Endothelial cell of umbilical vein (primary cell): ENCODE measurements at regions not wholly inside any gene's neighbourhood (a gene's known extent, or its start where the extent isn't known, plus 50 kb on each side); places are given as distances from the start of the nearest gene placed in this dataset.

ENCODE experiments used
- BruUV-seq: library from RNA; stranded (reverse); fragments of 400-500 nt; replicated peaks from 2 replicates; lab custom pipeline; 2021; lab: Mats Ljungman, UMichigan
- CTCF ChIA-PET: fragments of 300-600, 350-600 bp; sonication (Branson Sonifier 250); formaldehyde crosslinking; loops from one replicate; lab custom pipeline; 2021; ENCODE audit warnings: antibody characterized with exemption, inconsistent platforms; lab: Charles Lee
- POLR2A ChIA-PET: fragments of 300-600, 350-600 bp; sonication (Branson Sonifier 250); formaldehyde crosslinking; loops from one replicate; lab custom pipeline; 2021; ENCODE audit warnings: antibody characterized with exemption, inconsistent platforms; lab: Charles Lee
- DNase-seq: peaks from one replicate; pipeline ENCODE4 v3.0.0-alpha.2; 2011; ENCODE audit warnings: low read depth, low spot score
- FAIRE-seq: peaks from 2 replicates; lab custom pipeline; 2011; peaks lifted over from hg19 to GRCh38; lab: Jason Lieb, UNC
- H2AFZ ChIP-seq: 2 replicates; pipeline ENCODE4 v1.6.0; 2012; ENCODE audit warnings: low read depth, low read length, control low read depth, inconsistent platforms
- H3K27ac ChIP-seq: 2 replicates; pipeline ENCODE4 v1.5.1; 2011; ENCODE audit warnings: low read depth, mild to moderate bottlenecking, control low read depth, low read length, moderate library complexity; ENCODE audit not compliant: insufficient read depth
- H3K27me3 ChIP-seq, 2 experiments: 2 replicates each; pipeline versions ENCODE4 v1.6.0 to v1.6.1; 2011; ENCODE audit warnings: low read length in 2 of 2, mixed read lengths in 1 of 2; ENCODE audit not compliant: control insufficient read depth in 2 of 2, insufficient read depth in 2 of 2
- H3K36me3 ChIP-seq, 2 experiments: 2 replicates in 1 of 2; 3 replicates in 1 of 2; pipeline ENCODE4 v1.5.1; 2011; ENCODE audit warnings: low read length in 2 of 2, mild to moderate bottlenecking in 1 of 2, moderate library complexity in 1 of 2; ENCODE audit not compliant: control insufficient read depth in 2 of 2, insufficient read depth in 2 of 2; ENCODE audit errors: extremely low read depth in 1 of 2
- H3K4me1 ChIP-seq: 3 replicates; pipeline ENCODE4 v1.5.1; 2011; ENCODE audit warnings: mild to moderate bottlenecking, low read length; ENCODE audit not compliant: control insufficient read depth, insufficient read depth; ENCODE audit errors: extremely low read depth
- H3K4me2 ChIP-seq: 2 replicates; pipeline ENCODE4 v1.6.1; 2011; ENCODE audit warnings: low read length, control low read depth, mixed read lengths; ENCODE audit not compliant: insufficient read depth
- H3K4me3 ChIP-seq, 3 experiments: fragments of 200-600 bp in 1 of 3; sonication (generic), shearing (Covaris generic) in 1 of 3; replicated peaks in 1 of 3; 2 replicates each; pipeline ENCODE4 v1.5.1; 2011 to 2016; ENCODE audit warnings: control low read depth in 3 of 3, low read length in 3 of 3, mild to moderate bottlenecking in 2 of 3, inconsistent platforms in 1 of 3, low read depth in 1 of 3, moderate library complexity in 1 of 3; ENCODE audit not compliant: insufficient read depth in 1 of 3
- H3K79me2 ChIP-seq: 2 replicates; pipeline ENCODE4 v1.6.0; 2012; ENCODE audit warnings: low read length, inconsistent platforms; ENCODE audit not compliant: control insufficient read depth, insufficient read depth
- H3K9ac ChIP-seq: replicated peaks from 2 replicates; pipeline ENCODE3; 2011; ENCODE audit warnings: low read length, control low read depth; ENCODE audit not compliant: insufficient read depth; ENCODE audit errors: extremely low read depth
- H3K9me1 ChIP-seq: replicated peaks from 3 replicates; pipeline ENCODE4 v1.6.0; 2011; ENCODE audit warnings: mild to moderate bottlenecking, low read length; ENCODE audit not compliant: control insufficient read depth, insufficient read depth; ENCODE audit errors: extremely low read depth
- H3K9me3 ChIP-seq: replicated peaks from 2 replicates; pipeline ENCODE4 v1.5.1; 2012; ENCODE audit warnings: low read length, inconsistent platforms; ENCODE audit not compliant: control insufficient read depth, insufficient read depth
- H4K20me1 ChIP-seq: replicated peaks from 2 replicates; pipeline ENCODE3; 2011; ENCODE audit warnings: mild to moderate bottlenecking, low read length; ENCODE audit not compliant: control insufficient read depth, insufficient read depth; ENCODE audit errors: extremely low read depth
- CTCF ChIP-seq, 2 donors: IDR thresholded peaks; 1 replicate in 1 of 2; 2 replicates in 1 of 2; pipeline ENCODE4 v1.5.1; 2011; ENCODE audit warnings: low read length in 2 of 2, mild to moderate bottlenecking in 2 of 2, moderate library complexity in 2 of 2, control low read depth in 1 of 2, inconsistent platforms in 1 of 2, low read depth in 1 of 2; ENCODE audit not compliant: insufficient read depth in 1 of 2; ENCODE audit errors: extremely low read depth in 1 of 2
- EZH2 ChIP-seq: IDR thresholded peaks from 2 replicates; pipeline ENCODE4 v1.6.1; 2012; ENCODE audit warnings: borderline replicate concordance, low read depth, mild to moderate bottlenecking, moderate library complexity, low read length, inconsistent platforms; ENCODE audit not compliant: severe bottlenecking
- FOS ChIP-seq: IDR thresholded peaks from 2 replicates; pipeline ENCODE4 v1.6.1; 2011; ENCODE audit warnings: mild to moderate bottlenecking, low read length, moderate library complexity, borderline replicate concordance; ENCODE audit not compliant: insufficient read depth
- GATA2 ChIP-seq: IDR thresholded peaks from 2 replicates; pipeline ENCODE4 v1.7.0; 2011; ENCODE audit warnings: low read depth, mild to moderate bottlenecking, moderate library complexity, mixed read lengths, low read length; ENCODE audit not compliant: insufficient read length, insufficient read depth
- JUN ChIP-seq: IDR thresholded peaks from 2 replicates; pipeline ENCODE4 v1.6.1; 2011; ENCODE audit warnings: borderline replicate concordance, low read depth; ENCODE audit not compliant: insufficient read length, insufficient read depth
- MAX ChIP-seq: IDR thresholded peaks from 2 replicates; pipeline ENCODE4 v1.6.1; 2011; ENCODE audit not compliant: insufficient read depth, insufficient read length
- MYC ChIP-seq: IDR thresholded peaks from one replicate; pipeline ENCODE4 v1.6.1; 2011; ENCODE audit warnings: mild to moderate bottlenecking, low read depth, low read length
- POLR2A ChIP-seq: IDR thresholded peaks from 2 replicates; pipeline ENCODE4 v1.6.1; 2012; ENCODE audit warnings: low read depth, mild to moderate bottlenecking, control low read depth, low read length
- POLR2AphosphoS5 ChIP-seq: IDR thresholded peaks from 2 replicates; pipeline ENCODE4 v1.6.1; 2012; ENCODE audit warnings: low read depth, mild to moderate bottlenecking, control low read depth, low read length, moderate library complexity; ENCODE audit not compliant: insufficient read depth
- dilution Hi-C: fragments of 300-500 bp; cut with MboI; formaldehyde crosslinking; loops from one replicate; pipeline ENCODE4 v1.15.0; 2019; ENCODE audit warnings: low sequenced_read_pairs; ENCODE audit not compliant: extremely low pct_ligation_motif_present
- intact Hi-C: fragments of 100-400 bp; cut with micrococcal nuclease; formaldehyde crosslinking; loops from one replicate; pipeline ENCODE4 v1.10.0; 2022

GRCh38 chr16:52727849-52728248, 180.9 kb upstream of the TOX3 start:
- no peaks in the 10 kb centered on the region for H3K27me3 ChIP-seq
- intact Hi-C loops (no loop called here), dilution Hi-C loops (no loop called here)
- H3K36me3 ChIP-seq = no peaks in the 10 kb centered on the region
- no peak for DNase-seq
- no peaks in the 10 kb centered on the region for H4K20me1 ChIP-seq
- H3K9ac ChIP-seq = no peak overlapping the region
- no peaks in the 10 kb centered on the region for H3K79me2 ChIP-seq
- no peak overlapping the region for H3K4me3 ChIP-seq
- no peak for FAIRE-seq
- no peaks in the 10 kb centered on the region for H3K9me1 ChIP-seq
- no peaks in the 10 kb centered on the region for H3K9me3 ChIP-seq
- CTCF ChIA-PET = no interaction called here
- no peak overlapping the region for H3K4me2 ChIP-seq
- no peak overlapping the region for H2AFZ ChIP-seq
- POLR2A ChIA-PET = no interaction called here
- BruUV-seq = no TSS peak
- H3K27ac ChIP-seq = no peak overlapping the region
- TF ChIP-seq POLR2AphosphoS5 (no peak), GATA2 (no peak), CTCF (IDR thresholded peaks at IDR 0.05; ENCODE audit: extremely low read depth in 1 of 2, insufficient read depth in 1 of 2, low read depth in 1 of 2, low read length in 2 of 2) (no peak), MAX (no peak), FOS (no peak), MYC (no peak), EZH2 (no peak), JUN (no peak), POLR2A (no peak)
- no peaks in the 10 kb centered on the region for H3K4me1 ChIP-seq
